Mammary epithelial cell (primary cell): ENCODE measurements at regions not wholly inside any gene's neighbourhood (a gene's known extent, or its start where the extent isn't known, plus 50 kb on each side); places are given as distances from the start of the nearest gene placed in this dataset.

Source experiments
- EZH2 ChIP-seq: IDR thresholded peaks from 2 replicates; pipeline ENCODE4 v1.6.1; 2012; ENCODE audit warnings: low read length, inconsistent platforms, borderline replicate concordance
- TF ChIP-seq, protein P1 (sequence below), 2 donors: IDR thresholded peaks in 1 of 2; conservative IDR thresholded peaks in 1 of 2; 2 replicates each; pipeline ENCODE4 v1.5.1; 2011 to 2012; ENCODE audit warnings: inconsistent platforms in 2 of 2, low read length in 2 of 2, mild to moderate bottlenecking in 2 of 2, control low read depth in 1 of 2, low read depth in 1 of 2; ENCODE audit not compliant: insufficient read depth in 1 of 2; ENCODE audit errors: extremely low read depth in 1 of 2

DNA sequence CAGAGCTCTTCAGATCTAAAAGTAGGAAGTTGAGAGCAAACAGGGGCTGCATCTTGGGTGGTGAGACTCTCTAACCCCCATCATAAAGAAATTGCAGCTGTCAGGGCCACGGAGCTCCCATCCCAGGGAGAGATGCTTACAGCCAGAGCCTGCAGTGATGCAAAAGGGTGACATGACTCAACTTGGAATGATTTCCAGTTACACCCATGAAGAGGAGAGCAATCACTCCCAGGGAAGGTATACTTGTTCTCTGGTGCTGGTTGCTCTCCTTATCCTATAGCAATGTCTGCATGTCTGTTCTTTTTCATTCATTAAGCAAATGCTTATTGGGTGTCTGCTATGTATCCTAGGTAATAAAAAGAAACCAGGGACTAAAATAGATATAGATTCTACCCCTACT lies 228.0 kb downstream of the RAB11FIP2 start:
- no peak for TF ChIP-seq EZH2
- TF ChIP-seq, protein P1, sequence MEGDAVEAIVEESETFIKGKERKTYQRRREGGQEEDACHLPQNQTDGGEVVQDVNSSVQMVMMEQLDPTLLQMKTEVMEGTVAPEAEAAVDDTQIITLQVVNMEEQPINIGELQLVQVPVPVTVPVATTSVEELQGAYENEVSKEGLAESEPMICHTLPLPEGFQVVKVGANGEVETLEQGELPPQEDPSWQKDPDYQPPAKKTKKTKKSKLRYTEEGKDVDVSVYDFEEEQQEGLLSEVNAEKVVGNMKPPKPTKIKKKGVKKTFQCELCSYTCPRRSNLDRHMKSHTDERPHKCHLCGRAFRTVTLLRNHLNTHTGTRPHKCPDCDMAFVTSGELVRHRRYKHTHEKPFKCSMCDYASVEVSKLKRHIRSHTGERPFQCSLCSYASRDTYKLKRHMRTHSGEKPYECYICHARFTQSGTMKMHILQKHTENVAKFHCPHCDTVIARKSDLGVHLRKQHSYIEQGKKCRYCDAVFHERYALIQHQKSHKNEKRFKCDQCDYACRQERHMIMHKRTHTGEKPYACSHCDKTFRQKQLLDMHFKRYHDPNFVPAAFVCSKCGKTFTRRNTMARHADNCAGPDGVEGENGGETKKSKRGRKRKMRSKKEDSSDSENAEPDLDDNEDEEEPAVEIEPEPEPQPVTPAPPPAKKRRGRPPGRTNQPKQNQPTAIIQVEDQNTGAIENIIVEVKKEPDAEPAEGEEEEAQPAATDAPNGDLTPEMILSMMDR (conservative IDR thresholded peaks at IDR 0.05 in 1 of 2, IDR thresholded peaks at IDR 0.05 in 1 of 2; ENCODE audit: extremely low read depth in 1 of 2, insufficient read depth in 1 of 2, low read depth in 1 of 2, low read length in 2 of 2): no peak
